Right ventricle myocardium inferior (tissue), 1 donor: ENCODE measurements at regions not wholly inside any gene's neighbourhood (a gene's known extent, or its start where the extent isn't known, plus 50 kb on each side); places are given as distances from the start of the nearest gene placed in this dataset.
"Not testable (repeated sequence)": the region's sequence is repeated elsewhere in the genome, so short reads cannot be mapped to it uniquely, and the experiment has no call there.

Experiments used
- ATAC-seq: fragments of 200-7000 bp; cut with Tn5 transposase; one replicate; pipeline ENCODE4 v1.9.1; 2020; ENCODE audit warnings: mild to moderate bottlenecking, moderate library complexity
- DNase-seq: peaks from one replicate; pipeline ENCODE4 v3.0.0; 2021; ENCODE audit errors: missing footprints
- intact Hi-C: fragments of 100-400 bp; cut with DNase I; formaldehyde crosslinking; loops from one replicate; pipeline ENCODE4 v1.11.0; 2022
- donor health status: DM: no; HTN: yes; CAD: no; lungs with severe emphysema.

DNA sequence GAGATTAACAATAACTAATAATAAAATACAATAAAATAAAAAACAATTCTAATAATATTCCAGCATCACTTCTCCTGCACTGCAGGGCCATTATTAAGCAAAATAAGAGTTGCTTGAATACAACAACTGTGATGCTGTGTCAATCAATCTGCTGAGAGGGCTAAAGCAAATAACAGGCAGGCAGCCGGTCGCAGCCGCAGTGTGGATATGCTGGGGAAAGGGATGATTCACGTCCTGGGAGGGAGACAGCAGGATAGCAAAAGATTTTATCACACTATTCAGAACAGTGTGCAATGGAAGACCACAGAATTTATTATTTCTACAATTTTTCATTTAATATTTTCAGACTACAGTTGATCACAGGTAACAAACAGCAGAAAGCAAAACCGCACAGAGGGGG lies 76.5 kb upstream of the SMARCAD1 start:
- intact Hi-C loops = no loop called here
- ATAC-seq (no peak), DNase-seq (no peak)

DNA sequence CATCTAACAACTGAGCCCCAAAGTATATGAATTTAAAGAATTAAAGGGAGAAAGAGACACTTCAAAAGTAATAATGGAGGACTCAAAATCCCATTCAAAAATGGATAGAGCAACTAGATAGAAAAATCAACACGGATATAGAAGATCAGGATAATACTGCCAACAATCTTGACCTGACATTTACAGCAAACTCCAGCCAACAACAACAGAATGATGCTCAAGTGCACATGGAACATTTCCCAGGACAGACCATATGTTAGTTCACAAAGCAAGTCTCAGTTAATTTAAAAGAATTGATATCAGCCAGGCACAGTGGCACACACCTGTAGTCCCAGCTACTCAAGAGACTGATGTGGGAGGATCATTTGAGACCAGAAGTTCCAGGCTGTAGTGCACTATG lies 72.0 kb upstream of the SMARCAD1 start:
- DNase-seq (no peak), ATAC-seq (no peak)
- intact Hi-C loops = no loop called here

DNA sequence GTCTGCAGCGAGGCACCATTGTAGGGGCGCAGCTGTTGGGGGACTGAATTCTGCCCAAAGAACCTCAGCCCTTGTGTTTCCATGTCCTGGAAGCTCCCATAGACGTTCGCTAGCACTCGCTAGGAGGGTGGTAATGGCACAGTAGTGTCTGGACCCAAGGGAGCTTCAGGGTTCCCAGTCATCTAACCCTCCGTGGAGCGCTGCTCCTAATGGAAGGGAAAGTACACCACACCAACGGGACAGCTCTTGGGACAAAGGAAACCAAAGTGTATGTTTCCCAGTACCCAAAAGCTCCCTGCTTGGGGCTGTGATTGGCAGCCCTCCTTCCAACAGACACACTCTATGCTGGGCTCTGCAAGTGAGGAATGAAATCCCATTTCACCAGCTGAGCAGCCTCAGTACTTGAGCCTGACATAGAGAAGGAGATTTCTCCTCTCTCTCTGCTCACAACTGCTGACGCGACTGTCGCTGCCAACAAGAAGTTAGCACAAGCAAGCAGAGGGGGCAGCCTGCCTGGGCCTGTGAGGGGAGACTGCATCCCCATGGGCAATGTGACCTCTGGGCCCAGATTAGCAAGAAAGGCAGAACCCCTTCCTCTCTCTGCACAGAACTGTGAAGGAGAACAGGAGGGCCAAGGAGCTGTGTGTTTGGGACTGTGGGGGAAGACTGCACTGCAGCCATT lies 67.6 kb upstream of the SMARCAD1 start:
- ATAC-seq (no peak), DNase-seq (no peak)
- intact Hi-C loops = no loop called here

DNA sequence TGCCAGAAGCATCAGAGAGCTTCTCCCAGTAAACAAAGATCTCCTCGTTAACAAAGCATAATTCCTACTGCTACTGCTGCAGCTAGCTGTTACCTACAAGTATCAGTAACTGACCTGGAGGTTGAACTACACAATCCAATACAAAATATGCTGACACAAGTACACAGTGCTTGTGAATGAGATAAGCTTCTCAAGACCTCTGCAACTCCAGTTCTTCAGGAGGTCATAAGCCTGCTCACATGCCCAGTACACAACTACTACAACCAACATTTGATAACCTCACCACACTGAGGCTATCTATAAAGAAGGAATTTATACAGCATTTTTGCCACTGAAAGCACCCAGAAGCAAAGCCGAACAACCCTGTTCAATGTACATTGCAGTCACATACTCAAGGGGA lies 66.7 kb upstream of the SMARCAD1 start:
- intact Hi-C loops = no loop called here
- ATAC-seq (no peak), DNase-seq (no peak)

DNA sequence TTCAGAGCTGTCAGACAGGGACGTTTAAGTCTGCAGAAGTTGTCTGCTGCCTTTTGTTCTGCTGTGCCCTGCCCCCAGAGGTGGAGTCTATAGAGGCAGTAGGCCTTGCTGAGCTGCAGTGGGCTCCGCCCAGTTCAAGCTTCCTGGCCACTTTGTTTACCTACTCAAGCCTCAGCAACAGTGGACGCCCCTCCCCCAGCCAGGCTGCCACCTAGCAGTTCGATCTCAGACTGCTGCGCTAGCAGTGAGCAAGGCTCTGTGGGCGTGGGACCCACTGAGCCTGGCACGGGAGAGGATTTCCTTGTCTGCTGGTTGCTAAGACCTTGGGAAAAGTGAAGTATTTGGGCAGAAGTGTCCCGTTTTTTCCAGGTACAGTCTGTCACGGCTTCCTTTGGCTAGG lies 59.6 kb upstream of the SMARCAD1 start:
- intact Hi-C loops, DNase-seq, ATAC-seq: not testable (repeated sequence)

DNA sequence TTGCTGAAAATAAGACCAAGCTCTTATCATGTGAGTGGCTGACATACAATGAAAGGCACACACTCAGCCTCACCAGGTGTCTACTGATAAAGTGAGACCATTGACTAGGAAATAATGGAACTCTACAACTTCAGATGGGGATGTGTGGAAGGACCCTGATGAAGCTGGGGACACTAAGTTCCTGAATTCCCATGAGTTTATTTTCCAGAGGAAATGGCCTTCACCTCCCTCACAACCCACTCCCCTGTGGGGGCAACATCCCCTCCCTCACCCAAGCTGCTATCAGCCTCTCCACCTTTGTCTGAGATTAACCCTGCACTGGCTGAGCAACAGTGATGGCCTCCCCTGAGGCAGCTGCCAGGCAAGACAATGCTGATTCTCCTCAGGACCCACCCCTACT lies 55.2 kb upstream of the SMARCAD1 start:
- DNase-seq (no peak), ATAC-seq (no peak)
- intact Hi-C loops = no loop called here

DNA sequence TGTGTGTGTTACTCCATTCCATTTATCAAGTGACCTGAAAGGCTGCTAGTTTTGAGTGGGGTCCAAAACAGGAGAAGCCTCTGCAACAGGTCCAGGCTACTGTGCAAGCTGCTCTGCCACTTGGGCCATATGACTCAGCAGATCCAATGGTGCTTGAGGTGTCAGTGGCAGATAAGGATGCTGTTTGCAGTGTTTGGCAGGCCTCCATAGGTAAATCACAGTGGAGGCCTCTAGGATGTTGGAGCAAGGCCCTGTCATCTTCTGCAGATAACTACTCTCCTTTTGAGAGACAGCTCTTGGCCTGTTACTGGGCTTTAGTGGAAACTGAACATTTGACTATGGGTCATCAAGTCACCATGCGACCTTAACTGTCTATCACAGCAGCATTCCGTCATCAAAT lies 52.3 kb upstream of the SMARCAD1 start:
- ATAC-seq, intact Hi-C loops, DNase-seq: not testable (repeated sequence)

DNA sequence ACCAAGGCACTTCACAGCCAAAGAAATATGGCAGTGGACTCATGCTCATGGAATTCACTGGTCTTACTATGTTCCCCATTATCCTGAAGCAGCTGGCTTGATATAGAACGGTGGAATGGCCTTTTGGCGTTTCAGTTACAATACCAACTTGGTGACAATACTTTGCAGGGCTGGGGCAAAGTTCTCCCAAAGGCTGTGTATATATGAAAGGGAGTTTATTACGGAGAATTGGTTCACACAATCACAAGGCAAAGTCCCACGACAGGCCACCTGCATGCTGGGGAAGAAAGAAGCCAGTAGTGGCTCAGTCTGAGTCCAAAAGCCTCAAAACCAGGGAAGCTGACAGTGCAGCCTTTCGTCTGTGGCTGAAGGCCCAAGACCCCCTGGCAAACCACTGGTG lies 50.8 kb upstream of the SMARCAD1 start:
- no peak for ATAC-seq
- intact Hi-C loops = no loop called here
- DNase-seq = no peak
